Esophagus squamous epithelium (tissue), 5 donors: ENCODE measurements at regions not wholly inside any gene's neighbourhood (a gene's known extent, or its start where the extent isn't known, plus 50 kb on each side); places are given as distances from the start of the nearest gene placed in this dataset.
A peak's percentile ranks its signal among the peaks of the same experiment; 100 is the strongest.

Source experiments
- DNase-seq: peaks from one replicate; lab custom pipeline; 2025; lab: John Stamatoyannopoulos, UW
- H3K27ac ChIP-seq, 4 donors: fragments of 200-600 bp; sonication (generic); one replicate each; pipeline ENCODE4 v1.5.1; 2016 to 2019; ENCODE audit warnings: mild to moderate bottlenecking in 1 of 4
- H3K27me3 ChIP-seq, 4 donors: fragments of 200-600 bp; sonication (generic); 1 replicate in 3 of 4; 2 replicates in 1 of 4; pipeline versions ENCODE4 v1.5.1 to v1.6.0; 2017 to 2021; ENCODE audit warnings: antibody characterized with exemption in 1 of 4
- H3K36me3 ChIP-seq, 3 donors: fragments of 200-600 bp; sonication (generic); one replicate each; pipeline ENCODE4 v1.5.1; 2016 to 2019
- H3K4me1 ChIP-seq, 3 donors: fragments of 200-600 bp; sonication (generic); one replicate each; pipeline ENCODE4 v1.5.1; 2017 to 2019
- H3K4me3 ChIP-seq, 4 donors: fragments of 200-600 bp; sonication (generic); 1 replicate in 3 of 4; 2 replicates in 1 of 4; pipeline ENCODE4 v1.5.1; 2016 to 2019; ENCODE audit warnings: mild to moderate bottlenecking in 2 of 4, moderate library complexity in 1 of 4
- H3K9me3 ChIP-seq, 3 donors: fragments of 200-600 bp; sonication (generic); one replicate each; pipeline ENCODE4 v1.5.1; 2016 to 2019
- POLR2A ChIP-seq, 4 donors: fragments of 450-650 bp; IDR thresholded peaks; one replicate each; pipeline ENCODE4 v1.6.1; 2017; ENCODE audit warnings: antibody characterized with exemption in 4 of 4, mild to moderate bottlenecking in 4 of 4, moderate library complexity in 3 of 4
- WGBS, 2 donors: methylation state at CpG; one replicate each; pipeline ENCODE4 v1.1.5; 2018; 5-methylcytosine and 5-hydroxymethylcytosine counted together
- intact Hi-C: fragments of 100-400 bp; cut with DNase I; formaldehyde crosslinking; loops from one replicate; pipeline ENCODE4 v1.15.0; 2022
- TF ChIP-seq, protein P1 (sequence below), 6 experiments: fragments of 450-650 bp in 4 of 6; fragments of 200-600 bp in 2 of 6; sonication (generic) in 2 of 6; IDR thresholded peaks; one replicate each; pipeline ENCODE4 v1.5.1; 2016 to 2019; ENCODE audit warnings: antibody characterized with exemption in 6 of 6, mild to moderate bottlenecking in 4 of 6, moderate library complexity in 4 of 6
- donor health status: DM: yes; HTN: yes; CAD: no.

DNA sequence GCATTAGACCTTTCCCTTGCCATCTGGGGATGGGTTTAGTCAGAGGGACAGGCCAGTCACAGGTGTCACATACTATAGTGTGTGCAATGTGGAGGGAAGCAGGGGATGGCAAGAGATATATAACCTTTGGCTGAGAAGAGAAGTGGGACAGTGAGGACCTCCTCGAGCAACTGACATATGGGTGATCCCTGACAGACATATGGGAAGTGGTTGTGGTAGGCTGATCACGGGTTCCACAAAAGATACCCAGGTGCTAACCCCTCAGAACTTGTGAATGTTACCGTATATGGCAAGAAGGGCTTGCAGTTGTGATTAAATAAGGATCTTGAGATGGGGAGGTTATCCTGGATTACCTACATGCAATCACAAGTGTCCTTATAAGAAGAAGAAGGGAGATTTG lies 188.1 kb upstream of the MPHOSPH6 start:
- no peaks in the 10 kb centered on the region for H3K9me3 ChIP-seq
- 67 to 75% methylated on average over 3 of the region's 3 CpGs for WGBS, 2 donors
- H3K27ac ChIP-seq: no peak overlapping the region
- H3K4me3 ChIP-seq: no peak overlapping the region
- H3K27me3 ChIP-seq: no peaks in the 10 kb centered on the region
- intact Hi-C loops: no loop called here
- H3K36me3 ChIP-seq: no peaks in the 10 kb centered on the region
- DNase-seq: no peak
- TF ChIP-seq, protein P1, sequence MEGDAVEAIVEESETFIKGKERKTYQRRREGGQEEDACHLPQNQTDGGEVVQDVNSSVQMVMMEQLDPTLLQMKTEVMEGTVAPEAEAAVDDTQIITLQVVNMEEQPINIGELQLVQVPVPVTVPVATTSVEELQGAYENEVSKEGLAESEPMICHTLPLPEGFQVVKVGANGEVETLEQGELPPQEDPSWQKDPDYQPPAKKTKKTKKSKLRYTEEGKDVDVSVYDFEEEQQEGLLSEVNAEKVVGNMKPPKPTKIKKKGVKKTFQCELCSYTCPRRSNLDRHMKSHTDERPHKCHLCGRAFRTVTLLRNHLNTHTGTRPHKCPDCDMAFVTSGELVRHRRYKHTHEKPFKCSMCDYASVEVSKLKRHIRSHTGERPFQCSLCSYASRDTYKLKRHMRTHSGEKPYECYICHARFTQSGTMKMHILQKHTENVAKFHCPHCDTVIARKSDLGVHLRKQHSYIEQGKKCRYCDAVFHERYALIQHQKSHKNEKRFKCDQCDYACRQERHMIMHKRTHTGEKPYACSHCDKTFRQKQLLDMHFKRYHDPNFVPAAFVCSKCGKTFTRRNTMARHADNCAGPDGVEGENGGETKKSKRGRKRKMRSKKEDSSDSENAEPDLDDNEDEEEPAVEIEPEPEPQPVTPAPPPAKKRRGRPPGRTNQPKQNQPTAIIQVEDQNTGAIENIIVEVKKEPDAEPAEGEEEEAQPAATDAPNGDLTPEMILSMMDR (IDR thresholded peaks at IDR 0.05): no peak
- peaks cover 0 to 14% (median 0%) of the 10 kb centered on the region in 3 donors for H3K4me1 ChIP-seq

DNA sequence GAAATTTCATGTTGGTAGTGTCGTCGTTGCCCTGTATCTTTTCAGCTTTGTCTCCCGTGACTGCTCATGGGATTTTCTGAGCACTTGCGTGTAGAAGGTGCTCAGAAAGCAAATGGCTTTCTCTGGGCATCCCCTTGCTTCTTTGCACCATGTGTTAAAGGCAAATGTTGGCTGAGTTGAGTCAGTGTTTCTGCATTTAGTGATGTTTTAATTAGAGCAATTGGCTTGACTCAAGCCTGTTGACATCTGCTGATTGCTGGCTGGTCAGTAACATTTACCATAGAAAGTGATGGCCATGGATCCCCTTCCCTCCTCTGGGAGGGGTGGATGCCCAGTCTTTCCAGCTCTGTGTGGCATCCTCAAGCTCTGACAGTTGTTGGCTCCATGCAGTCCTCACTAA lies 187.2 kb upstream of the MPHOSPH6 start:
- WGBS, 2 donors: 78 to 80% methylated on average over 4 of the region's 4 CpGs
- no peak for TF ChIP-seq POLR2A (IDR thresholded peaks at IDR 0.05)
- TF ChIP-seq, protein P1 (IDR thresholded peaks at IDR 0.05): no peak
- DNase-seq: no peak
- intact Hi-C loops: no loop called here
- Histone ChIP-seq H3K36me3 (no peaks in the 10 kb centered on the region), H3K9me3 (no peaks in the 10 kb centered on the region), H3K4me3 (no peak overlapping the region), H3K4me1 (peaks cover 0 to 14% (median 0%) of the 10 kb centered on the region in 3 donors), H3K27me3 (no peaks in the 10 kb centered on the region), H3K27ac (no peak overlapping the region)

DNA sequence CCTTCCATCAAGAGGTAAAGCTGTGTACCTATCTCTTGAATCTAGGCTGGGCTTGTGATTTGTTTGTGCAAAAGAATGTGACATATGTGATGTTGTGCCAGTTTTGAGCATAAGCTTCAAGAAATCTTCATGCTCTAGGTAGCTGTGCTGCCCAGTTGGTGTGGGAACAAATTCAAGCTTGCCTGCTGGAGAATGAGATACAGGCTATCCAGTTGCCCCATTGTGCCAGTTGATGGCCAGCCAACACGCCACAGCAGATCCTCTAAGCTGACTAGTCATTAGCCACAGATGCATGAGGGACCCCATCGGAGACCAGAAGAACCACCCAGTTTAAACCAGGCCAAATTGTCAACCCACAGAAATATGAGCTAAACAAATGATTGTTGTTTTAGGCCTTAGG lies 180.5 kb upstream of the MPHOSPH6 start:
- no peaks in the 10 kb centered on the region for H3K36me3 ChIP-seq
- no peak for DNase-seq
- 81 to 82% methylated on average over 2 of the region's 2 CpGs for WGBS, 2 donors
- TF ChIP-seq, protein P1 (IDR thresholded peaks at IDR 0.05): no peak
- TF ChIP-seq POLR2A (IDR thresholded peaks at IDR 0.05): no peak
- no peak overlapping the region for H3K27ac ChIP-seq
- intact Hi-C loops: no loop called here
- no peaks in the 10 kb centered on the region for H3K9me3 ChIP-seq
- no peak overlapping the region for H3K4me3 ChIP-seq
- H3K27me3 ChIP-seq: no peaks in the 10 kb centered on the region
- no peaks in the 10 kb centered on the region for H3K4me1 ChIP-seq

DNA sequence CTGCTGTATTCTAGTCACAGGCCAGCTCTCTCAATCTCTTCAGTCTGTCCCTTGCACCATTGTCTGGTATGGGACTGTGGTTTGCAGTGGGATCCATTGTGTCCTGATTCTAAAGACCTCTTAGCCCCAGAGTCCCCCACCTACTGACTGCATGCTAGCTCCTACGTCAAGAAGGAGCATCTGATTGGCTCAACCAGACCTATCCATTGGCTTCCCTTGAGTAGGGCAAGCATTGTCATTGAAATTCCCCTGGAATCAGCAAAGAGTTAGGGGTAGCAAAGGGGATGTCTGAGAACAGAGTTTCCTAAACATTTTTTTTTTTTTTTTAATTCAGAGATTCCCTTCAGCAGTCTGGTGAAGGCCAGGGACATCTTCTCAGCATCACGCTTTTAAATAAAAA lies 175.3 kb upstream of the MPHOSPH6 start:
- intact Hi-C loops: no loop called here
- 86 to 87% methylated on average over 2 of the region's 2 CpGs for WGBS, 2 donors
- DNase-seq: no peak
- Histone ChIP-seq H3K4me3 (no peak overlapping the region), H3K9me3 (no peaks in the 10 kb centered on the region), H3K4me1 (no peaks in the 10 kb centered on the region), H3K27ac (no peak overlapping the region), H3K36me3 (no peaks in the 10 kb centered on the region), H3K27me3 (peaks cover 0 to 28% (median 0%) of the 10 kb centered on the region in 4 donors)
- TF ChIP-seq, protein P1 (IDR thresholded peaks at IDR 0.05): no peak
- no peak for TF ChIP-seq POLR2A (IDR thresholded peaks at IDR 0.05)

DNA sequence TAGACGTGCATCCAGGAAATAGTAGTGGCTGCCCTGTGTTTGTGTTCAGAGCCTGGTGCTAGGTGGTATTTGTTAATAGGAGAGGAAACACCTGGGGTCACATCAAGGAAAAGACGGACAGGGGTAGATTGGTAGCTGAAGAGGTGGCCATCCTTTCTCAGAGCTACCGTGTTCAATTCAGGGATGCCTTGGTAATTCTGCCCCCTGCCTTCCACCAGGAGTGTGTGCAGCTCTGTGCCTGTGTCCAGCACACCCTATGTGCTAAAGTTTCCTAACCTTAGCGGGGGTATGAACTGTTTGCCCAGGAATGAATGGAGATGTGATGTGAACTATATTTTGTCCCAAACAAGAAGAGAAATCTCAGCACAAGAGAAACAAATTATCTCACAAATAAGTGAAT lies 174.1 kb upstream of the MPHOSPH6 start:
- 37 to 41% methylated on average over 3 to 4 of the region's 4 CpGs for WGBS, 2 donors
- Histone ChIP-seq H3K27ac (no peak overlapping the region), H3K27me3 (peaks cover 0 to 35% (median 0%) of the 10 kb centered on the region in 4 donors), H3K4me3 (no peak overlapping the region), H3K36me3 (no peaks in the 10 kb centered on the region), H3K4me1 (no peaks in the 10 kb centered on the region), H3K9me3 (no peaks in the 10 kb centered on the region)
- TF ChIP-seq POLR2A (IDR thresholded peaks at IDR 0.05): no peak
- TF ChIP-seq, protein P1 (IDR thresholded peaks at IDR 0.05): peak in 5 of 6 experiments; percentile 22 to 64 (median 44)
- no peak for DNase-seq
- intact Hi-C loops: no loop called here
